IMR-90 (cell line): ENCODE measurements at regions not wholly inside any gene's neighbourhood (a gene's known extent, or its start where the extent isn't known, plus 50 kb on each side); places are given as distances from the start of the nearest gene placed in this dataset.

Experiments used
- ATAC-seq: fragments of 200-7000 bp; cut with Tn5 transposase; 2 replicates; pipeline ENCODE4 v1.9.1; 2020; ENCODE audit warnings: low read depth, mild to moderate bottlenecking, moderate library complexity
- BruUV-seq: library from RNA; stranded (reverse); fragments of 400-500 nt; replicated peaks from 2 replicates; lab custom pipeline; 2021; lab: Mats Ljungman, UMichigan
- CTCF ChIA-PET: fragments of 300-600 bp; formaldehyde crosslinking; extraction: SDS; loops from one replicate; lab custom pipeline; 2021; ENCODE audit warnings: antibody characterized with exemption; lab: Yijun Ruan, JAX
- POLR2A ChIA-PET: fragments of 300-600 bp; sonication (Branson Sonifier 250); formaldehyde crosslinking; loops from one replicate; lab custom pipeline; 2022; ENCODE audit warnings: antibody characterized with exemption; ENCODE audit not compliant: unreplicated experiment; lab: Charles Lee
- DNase-seq: peaks from one replicate; pipeline ENCODE4 v3.0.0; 2013
- H2AFZ ChIP-seq: replicated peaks from 2 replicates; pipeline ENCODE3; 2013; ENCODE audit warnings: low read length, mild to moderate bottlenecking; ENCODE audit not compliant: poor library complexity
- H2AK5ac ChIP-seq: 2 replicates; pipeline ENCODE4 v1.6.1; 2013; ENCODE audit warnings: low read depth, low read length, inconsistent platforms
- H2AK9ac ChIP-seq: replicated peaks from 2 replicates; pipeline ENCODE3; 2013; ENCODE audit warnings: mild to moderate bottlenecking, low read depth, low read length, moderate library complexity; ENCODE audit not compliant: poor library complexity
- H2BK120ac ChIP-seq: 2 replicates; pipeline ENCODE4 v1.6.1; 2013; ENCODE audit warnings: low read depth, low read length, inconsistent platforms
- H2BK15ac ChIP-seq: 3 replicates; pipeline ENCODE4 v1.6.1; 2013; ENCODE audit warnings: low read depth, low read length, inconsistent platforms
- H2BK20ac ChIP-seq: 2 replicates; pipeline ENCODE4 v1.6.1; 2013; ENCODE audit warnings: low read depth, mild to moderate bottlenecking, inconsistent platforms, low read length, moderate library complexity
- H2BK5ac ChIP-seq: 2 replicates; pipeline ENCODE4 v1.6.1; 2013; ENCODE audit warnings: mild to moderate bottlenecking, low read depth, low read length, inconsistent platforms; ENCODE audit not compliant: poor library complexity, severe bottlenecking
- H3K14ac ChIP-seq: replicated peaks from 2 replicates; pipeline ENCODE4 v1.6.1; 2013; ENCODE audit warnings: low read depth, low read length, inconsistent platforms
- H3K18ac ChIP-seq: 2 replicates; pipeline ENCODE4 v1.6.1; 2013; ENCODE audit warnings: low read depth, low read length, control low read depth
- H3K23ac ChIP-seq: 2 replicates; pipeline ENCODE4 v1.6.1; 2013; ENCODE audit warnings: low read depth, low read length, inconsistent platforms
- H3K27ac ChIP-seq: 2 replicates; pipeline ENCODE4 v1.5.1; 2013; ENCODE audit warnings: mild to moderate bottlenecking, control low read depth, low read length; ENCODE audit not compliant: insufficient read depth
- H3K27me3 ChIP-seq: 2 replicates; pipeline ENCODE4 v1.6.1; 2013; ENCODE audit warnings: low read length; ENCODE audit not compliant: control insufficient read depth, insufficient read depth
- H3K36me3 ChIP-seq: 2 replicates; pipeline ENCODE4 v1.6.1; 2013; ENCODE audit warnings: low read length, mixed read lengths; ENCODE audit not compliant: control insufficient read depth, insufficient read depth
- H3K4ac ChIP-seq: 2 replicates; pipeline ENCODE4 v1.6.1; 2013; ENCODE audit warnings: low read depth, low read length, inconsistent platforms
- H3K4me1 ChIP-seq: 2 replicates; pipeline ENCODE4 v1.6.1; 2013; ENCODE audit warnings: low read length, mixed read lengths; ENCODE audit not compliant: control insufficient read depth, insufficient read depth
- H3K4me2 ChIP-seq: 2 replicates; pipeline ENCODE4 v1.6.1; 2013; ENCODE audit warnings: low read depth, mild to moderate bottlenecking, control low read depth, low read length, moderate library complexity
- H3K4me3 ChIP-seq: 2 replicates; pipeline ENCODE4 v1.5.1; 2013; ENCODE audit warnings: low read depth, mild to moderate bottlenecking, control low read depth, low read length, moderate library complexity; ENCODE audit not compliant: insufficient read depth
- H3K56ac ChIP-seq: 2 replicates; pipeline ENCODE4 v1.6.1; 2013; ENCODE audit warnings: low read length, inconsistent platforms; ENCODE audit not compliant: insufficient read depth; ENCODE audit errors: extremely low read depth
- H3K79me1 ChIP-seq, 2 experiments: 2 replicates each; pipeline ENCODE4 v1.6.1; 2013; ENCODE audit warnings: low read length in 2 of 2, inconsistent platforms in 1 of 2, low read depth in 1 of 2
- H3K9ac ChIP-seq: 2 replicates; pipeline ENCODE4 v1.6.1; 2013; ENCODE audit warnings: low read depth, low read length, control low read depth
- H3K9me1 ChIP-seq: 2 replicates; pipeline ENCODE4 v1.6.1; 2013; ENCODE audit warnings: low read length, inconsistent platforms; ENCODE audit not compliant: insufficient read depth
- H3K9me3 ChIP-seq: 2 replicates; pipeline ENCODE4 v1.6.1; 2013; ENCODE audit warnings: low read length; ENCODE audit not compliant: control insufficient read depth, insufficient read depth
- H4K20me1 ChIP-seq: 2 replicates; pipeline ENCODE4 v1.6.1; 2013; ENCODE audit warnings: low read length, inconsistent platforms; ENCODE audit not compliant: insufficient read depth
- H4K5ac ChIP-seq: 2 replicates; pipeline ENCODE4 v1.6.1; 2013; ENCODE audit warnings: mild to moderate bottlenecking, low read depth, low read length, control low read depth
- H4K8ac ChIP-seq, 2 experiments: 2 replicates each; pipeline ENCODE4 v1.6.1; 2013; ENCODE audit warnings: low read depth in 2 of 2, low read length in 2 of 2, control low read depth in 1 of 2, inconsistent platforms in 1 of 2
- H4K91ac ChIP-seq: 2 replicates; pipeline ENCODE4 v1.6.1; 2013; ENCODE audit warnings: low read depth, low read length, inconsistent platforms; ENCODE audit not compliant: insufficient read depth
- BHLHE40 ChIP-seq: fragments of 150-350 bp; IDR thresholded peaks from 2 replicates; pipeline ENCODE4 v1.6.1; 2016; ENCODE audit warnings: mild to moderate bottlenecking, low read depth, low read length
- CHD1 ChIP-seq: IDR thresholded peaks from 2 replicates; pipeline ENCODE4 v1.6.1; 2012; ENCODE audit warnings: low read depth, low read length, improper control_type of control experiment
- FOS ChIP-seq: fragments of 150-350 bp; IDR thresholded peaks from 2 replicates; pipeline ENCODE4 v1.6.1; 2016; ENCODE audit warnings: low read depth, low read length
- MAFK ChIP-seq: IDR thresholded peaks from 2 replicates; pipeline ENCODE4 v1.6.1; 2012; ENCODE audit warnings: low read depth, low read length, improper control_type of control experiment
- POLR2A ChIP-seq: IDR thresholded peaks from 2 replicates; pipeline ENCODE4 v1.6.1; 2012; ENCODE audit warnings: mild to moderate bottlenecking, low read depth, low read length
- WGBS, 2 experiments: methylation state at CpG; one replicate each; pipeline versions ENCODE4 v1.1.5 to v1.1.7; 2013; ENCODE audit warnings: missing lambda C conversion rate in 2 of 2; ENCODE audit not compliant: insufficient read length in 1 of 2; ENCODE audit errors: extremely low coverage in 2 of 2; 5-methylcytosine and 5-hydroxymethylcytosine counted together
- dilution Hi-C: fragments of 300-500 bp; cut with HindIII; formaldehyde crosslinking; loops from one replicate; pipeline ENCODE4 v1.14.3; 2018; ENCODE audit warnings: low sequenced_read_pairs; ENCODE audit not compliant: unreplicated experiment
- in situ Hi-C: fragments of 300-500 bp; cut with MboI; formaldehyde crosslinking; loops from 3 replicates; pipeline ENCODE4 v1.14.3; 2019; ENCODE audit warnings: low sequenced_read_pairs, inconsistent platforms, mixed read lengths
- intact Hi-C: fragments of 100-400 bp; cut with micrococcal nuclease; formaldehyde crosslinking; loops from 2 replicates; pipeline ENCODE4 v1.10.0; 2022

GRCh38 chr10:4067931-4068561 is 283.0 kb upstream of the KLF6 start:
- Histone ChIP-seq H3K4me2 (no peak overlapping the region), H3K4me1 (peaks cover 8% of the 10 kb centered on the region), H4K5ac (no peak overlapping the region), H3K9me1 (peaks cover 4% of the 10 kb centered on the region; the same call in 1 of the 2 replicates), H4K91ac (peak overlapping the region; percentile 1; the same call in 1 of the 2 replicates), H2BK20ac (peak overlapping the region; percentile 70), H3K14ac (peak overlapping the region; percentile 74), H2BK120ac (0 out of 2 replicates have a peak overlapping the region, but pooled peaks have one; percentile 87), H3K4me3 (no peak overlapping the region), H2BK5ac (no peak overlapping the region), H3K27ac (no peak overlapping the region), H3K27me3 (no peaks in the 10 kb centered on the region), H4K8ac (peak overlapping the region in 1 of 2 experiments; percentile 45; a peak in 1 of 4 replicates), H3K9me3 (no peaks in the 10 kb centered on the region), H2AFZ (no peak overlapping the region), H3K56ac (no peak overlapping the region), H2AK9ac (no peak overlapping the region), H3K79me1 (no peaks in the 10 kb centered on the region), H2AK5ac (peak overlapping the region; percentile 5; the same call in 1 of the 2 replicates), H3K9ac (no peak overlapping the region), H2BK15ac (peak overlapping the region; percentile 60; the same call in 2 of the 3 replicates), H3K4ac (peak overlapping the region; percentile 40; the same call in 1 of the 2 replicates), H4K20me1 (no peaks in the 10 kb centered on the region), H3K23ac (no peak overlapping the region), H3K36me3 (no peaks in the 10 kb centered on the region), H3K18ac (no peak overlapping the region)
- dilution Hi-C loops (no loop called here), in situ Hi-C loops (no loop called here), intact Hi-C loops (no loop called here)
- ChIA-PET POLR2A (no interaction called here), CTCF (no interaction called here)
- BruUV-seq: no TSS peak
- no peak for ATAC-seq
- DNase-seq: no peak
- 70 to 100% methylated on average over 1 to 2 of the region's 6 CpGs for WGBS, 2 experiments
- TF ChIP-seq BHLHE40 (no peak), CHD1 (no peak), FOS (no peak), POLR2A (no peak), MAFK (no peak)
